ENCODE measurements at regions not wholly inside any gene's neighbourhood (a gene's known extent, or its start where the extent isn't known, plus 50 kb on each side); places are given as distances from the start of the nearest gene placed in this dataset.

GRCh38 chr5:107218457-107219193 lies 452.1 kb downstream of the EFNA5 start:
- H3K27me3 ChIP-seq = no peaks in the 10 kb centered on the region
- no peaks in the 10 kb centered on the region for H3K9me3 ChIP-seq
- intact Hi-C loops (cut with DNase I; ENCODE audit: low total_unique reads) = no loop called here
- H3K27ac ChIP-seq = peak overlapping the region; percentile 47 to 69
- no peak for DNase-seq
- TF ChIP-seq CTCF (IDR thresholded peaks at IDR 0.05) = no peak
- H3K36me3 ChIP-seq = no peaks in the 10 kb centered on the region
- H3K4me3 ChIP-seq = no peak overlapping the region
- H3K4me1 ChIP-seq = peaks cover 0 to 41% (median 24%) of the 10 kb centered on the region in 4 donors

- H3K4me1 ChIP-seq = peaks cover 0 to 41% (median 24%) of the 10 kb centered on the region in 4 donors
- intact Hi-C loops (cut with DNase I; ENCODE audit: low total_unique reads) = no loop called here
- no peak for TF ChIP-seq CTCF (IDR thresholded peaks at IDR 0.05)
- peak overlapping the region; percentile 58 to 69 for H3K27ac ChIP-seq
- no peaks in the 10 kb centered on the region for H3K9me3 ChIP-seq
- no peaks in the 10 kb centered on the region for H3K27me3 ChIP-seq
- H3K4me3 ChIP-seq = no peak overlapping the region
- DNase-seq = peak; percentile 76 to 92
- H3K36me3 ChIP-seq = no peaks in the 10 kb centered on the region
These were observed 453.0 kb downstream of the EFNA5 start for GRCh38 chr5:107217721-107218130.

- Histone ChIP-seq H3K4me3 (no peak overlapping the region), H3K9me3 (no peaks in the 10 kb centered on the region), H3K27me3 (no peaks in the 10 kb centered on the region), H3K4me1 (peaks cover 0 to 41% (median 24%) of the 10 kb centered on the region in 4 donors), H3K36me3 (no peaks in the 10 kb centered on the region), H3K27ac (peak overlapping the region; percentile 26 to 58)
- intact Hi-C loops (cut with DNase I; ENCODE audit: low total_unique reads) = no loop called here
- no peak for TF ChIP-seq CTCF (IDR thresholded peaks at IDR 0.05)
- DNase-seq = no peak
These were observed 454.1 kb downstream of the EFNA5 start for GRCh38 chr5:107216587-107216986.

- Histone ChIP-seq H3K27me3 (no peaks in the 10 kb centered on the region), H3K4me1 (peaks cover 0 to 41% (median 24%) of the 10 kb centered on the region in 4 donors), H3K27ac (peak overlapping the region; percentile 26 to 28), H3K4me3 (no peak overlapping the region), H3K36me3 (no peaks in the 10 kb centered on the region), H3K9me3 (no peaks in the 10 kb centered on the region)
- no peak for DNase-seq
- intact Hi-C loops (cut with DNase I; ENCODE audit: low total_unique reads) = no loop called here
- no peak for TF ChIP-seq CTCF (IDR thresholded peaks at IDR 0.05)
These were observed 455.1 kb downstream of the EFNA5 start for GRCh38 chr5:107215611-107216010.

- Histone ChIP-seq H3K4me1 (peaks cover 0 to 22% (median 7%) of the 10 kb centered on the region in 4 donors), H3K9me3 (no peaks in the 10 kb centered on the region), H3K27me3 (no peaks in the 10 kb centered on the region), H3K4me3 (no peak overlapping the region), H3K27ac (no peak overlapping the region), H3K36me3 (no peaks in the 10 kb centered on the region)
- DNase-seq = no peak
- intact Hi-C loops (cut with DNase I; ENCODE audit: low total_unique reads) = no loop called here
- no peak for TF ChIP-seq CTCF (IDR thresholded peaks at IDR 0.05)
These were observed 457.7 kb downstream of the EFNA5 start for GRCh38 chr5:107213025-107213424.
